A673 (cell line): ENCODE measurements at regions not wholly inside any gene's neighbourhood (a gene's known extent, or its start where the extent isn't known, plus 50 kb on each side); places are given as distances from the start of the nearest gene placed in this dataset.

Experiments
- CTCF ChIP-seq: fragments of 300-800, 200-600 bp; sonication (generic); conservative IDR thresholded peaks from 2 replicates; pipeline ENCODE4 v1.5.1; 2017; ENCODE audit warnings: low read depth, mild to moderate bottlenecking, antibody characterized with exemption, low read length, moderate library complexity, mixed read lengths
- EZH2 ChIP-seq: fragments of 200-600 bp; sonication (generic); IDR thresholded peaks from 2 replicates; pipeline ENCODE4 v1.6.1; 2017; ENCODE audit warnings: borderline replicate concordance, low read depth, mild to moderate bottlenecking, mixed read lengths, antibody characterized with exemption, low read length; ENCODE audit not compliant: poor library complexity, severe bottlenecking

- TF ChIP-seq CTCF, result no peak
- TF ChIP-seq EZH2, result no peak
Observed at GRCh38 chr6:106804346-106805335, 169.9 kb downstream of the CD24 start.
